ENCODE measurements at regions not wholly inside any gene's neighbourhood (a gene's known extent, or its start where the extent isn't known, plus 50 kb on each side); places are given as distances from the start of the nearest gene placed in this dataset.
"Not testable (repeated sequence)": the region's sequence is repeated elsewhere in the genome, so short reads cannot be mapped to it uniquely, and the experiment has no call there.

GRCh38 chr12:114025935-114026334 lies 59.8 kb upstream of the RBM19 start:
- H3K4me3 ChIP-seq (ENCODE audit: low read length), result no peak overlapping the region
- no peak overlapping the region for H3K27ac ChIP-seq (ENCODE audit: low read depth, low read length)
- no peaks in the 10 kb centered on the region for H3K79me2 ChIP-seq (ENCODE audit: control insufficient read depth, low read length)
- H3K36me3 ChIP-seq (ENCODE audit: control insufficient read depth, low read length), result no peaks in the 10 kb centered on the region
- no peaks in the 10 kb centered on the region for H3K9me2 ChIP-seq (replicated peaks; ENCODE audit: control insufficient read depth, low read length)
- H3K9me3 ChIP-seq (ENCODE audit: control insufficient read depth, insufficient read depth, low read length), result no peaks in the 10 kb centered on the region
- no peak overlapping the region for H3K4me2 ChIP-seq (ENCODE audit: low read length)
- no peaks in the 10 kb centered on the region for H3K4me1 ChIP-seq (ENCODE audit: control insufficient read depth, low read length)
- H4K20me1 ChIP-seq (ENCODE audit: control insufficient read depth, insufficient read depth, low read depth, low read length), result no peaks in the 10 kb centered on the region
- peaks cover 12% of the 10 kb centered on the region; the same call in 1 of the 2 replicates for H3K27me3 ChIP-seq (ENCODE audit: control insufficient read depth, low read length)
- no peak for TF ChIP-seq CTCF (IDR thresholded peaks at IDR 0.05; ENCODE audit: low read depth, low read length, poor library complexity, severe bottlenecking)
- TF ChIP-seq EZH2phosphoT487 (IDR thresholded peaks at IDR 0.05; ENCODE audit: borderline replicate concordance, low read length), result no peak
- no peaks in the 10 kb centered on the region for H3F3A ChIP-seq (ENCODE audit: control insufficient read depth, insufficient read depth)

DNA sequence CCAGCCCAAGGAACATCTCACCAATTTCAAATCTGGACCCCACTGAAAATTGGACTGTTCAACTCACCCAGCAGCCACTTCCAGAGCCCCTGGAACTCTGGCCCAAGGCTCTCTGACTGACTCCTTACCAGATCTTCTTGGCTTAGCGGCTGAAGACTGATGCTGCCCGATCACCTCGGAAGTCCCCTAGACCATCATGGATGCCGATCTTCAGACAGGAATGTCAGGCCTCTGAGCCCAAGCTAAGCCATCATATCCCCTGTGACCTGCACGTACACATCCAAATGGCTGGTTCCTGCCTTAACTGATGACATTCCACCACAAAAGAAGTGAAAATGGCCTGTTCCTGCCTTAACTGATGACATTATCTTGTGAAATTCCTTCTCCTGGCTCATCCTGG lies 56.0 kb upstream of the RBM19 start:
- H3K9me2 ChIP-seq (replicated peaks; ENCODE audit: control insufficient read depth, low read length); H4K20me1 ChIP-seq (ENCODE audit: control insufficient read depth, insufficient read depth, low read depth, low read length); H3K36me3 ChIP-seq (ENCODE audit: control insufficient read depth, low read length); H3K4me1 ChIP-seq (ENCODE audit: control insufficient read depth, low read length); H3F3A ChIP-seq (ENCODE audit: control insufficient read depth, insufficient read depth); H3K4me2 ChIP-seq (ENCODE audit: low read length); H3K4me3 ChIP-seq (ENCODE audit: low read length); H3K27ac ChIP-seq (ENCODE audit: low read depth, low read length); H3K9me3 ChIP-seq (ENCODE audit: control insufficient read depth, insufficient read depth, low read length); H3K79me2 ChIP-seq (ENCODE audit: control insufficient read depth, low read length); H3K27me3 ChIP-seq (ENCODE audit: control insufficient read depth, low read length): not testable (repeated sequence)

DNA sequence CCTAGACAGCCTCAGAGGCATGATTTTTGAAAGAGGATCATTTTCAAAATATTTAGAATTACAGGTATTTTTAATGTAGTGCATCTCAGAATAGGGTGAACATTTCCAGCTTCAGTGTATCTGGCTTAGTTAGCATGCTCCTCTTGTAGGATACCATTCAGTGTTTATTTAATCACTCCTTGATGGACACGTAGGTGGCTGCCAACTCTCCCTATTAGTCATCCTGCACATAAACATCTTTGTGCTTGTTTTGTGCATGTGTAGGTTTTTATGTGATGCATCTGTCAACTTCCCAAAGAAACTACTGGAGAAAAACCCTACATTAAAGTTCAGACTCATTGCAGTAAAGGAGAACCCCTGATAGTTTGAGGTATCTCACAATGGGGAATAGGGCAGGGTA lies 52.5 kb upstream of the RBM19 start:
- H3K27me3 ChIP-seq (ENCODE audit: control insufficient read depth, low read length), result peaks cover 9% of the 10 kb centered on the region
- H3F3A ChIP-seq (ENCODE audit: control insufficient read depth, insufficient read depth), result no peaks in the 10 kb centered on the region
- no peak overlapping the region for H3K4me2 ChIP-seq (ENCODE audit: low read length)
- TF ChIP-seq CTCF (IDR thresholded peaks at IDR 0.05; ENCODE audit: low read depth, low read length, poor library complexity, severe bottlenecking) (no peak), EZH2phosphoT487 (IDR thresholded peaks at IDR 0.05; ENCODE audit: borderline replicate concordance, low read length) (no peak)
- H3K9me3 ChIP-seq (ENCODE audit: control insufficient read depth, insufficient read depth, low read length), result no peaks in the 10 kb centered on the region
- no peaks in the 10 kb centered on the region for H3K36me3 ChIP-seq (ENCODE audit: control insufficient read depth, low read length)
- H3K27ac ChIP-seq (ENCODE audit: low read depth, low read length), result no peak overlapping the region
- no peaks in the 10 kb centered on the region for H3K79me2 ChIP-seq (ENCODE audit: control insufficient read depth, low read length)
- no peaks in the 10 kb centered on the region for H4K20me1 ChIP-seq (ENCODE audit: control insufficient read depth, insufficient read depth, low read depth, low read length)
- no peaks in the 10 kb centered on the region for H3K9me2 ChIP-seq (replicated peaks; ENCODE audit: control insufficient read depth, low read length)
- H3K4me3 ChIP-seq (ENCODE audit: low read length), result no peak overlapping the region
- no peaks in the 10 kb centered on the region for H3K4me1 ChIP-seq (ENCODE audit: control insufficient read depth, low read length)

All from DOHH2 (cell line).